Fibroblast of peridontal ligament (primary cell): ENCODE measurements at regions not wholly inside any gene's neighbourhood (a gene's known extent, or its start where the extent isn't known, plus 50 kb on each side); places are given as distances from the start of the nearest gene placed in this dataset.

Source experiments
- DNase-seq: peaks from one replicate; pipeline ENCODE4 v3.0.0-alpha.2; 2010; ENCODE audit errors: extremely low read depth

DNA sequence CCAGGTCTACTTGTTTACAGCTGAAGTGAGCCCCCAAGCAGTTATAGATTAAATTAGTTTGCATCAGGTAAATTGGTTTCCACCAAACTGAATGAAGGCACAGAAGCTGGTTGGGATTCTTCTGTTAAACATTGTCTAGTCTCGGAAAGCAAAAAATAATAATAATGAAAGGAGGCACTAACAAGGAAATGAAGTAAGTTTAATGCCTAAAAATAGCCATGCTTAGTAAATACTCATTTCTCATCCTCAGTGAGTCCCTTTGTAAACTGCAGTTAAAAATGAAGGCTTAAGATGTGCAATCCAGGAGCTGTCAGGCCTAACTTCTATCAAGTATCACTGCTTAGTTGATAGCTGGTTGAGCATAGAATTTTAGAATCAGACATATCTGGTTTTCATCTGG lies 113.5 kb downstream of the BTG1 start:
- no peak for DNase-seq

DNA sequence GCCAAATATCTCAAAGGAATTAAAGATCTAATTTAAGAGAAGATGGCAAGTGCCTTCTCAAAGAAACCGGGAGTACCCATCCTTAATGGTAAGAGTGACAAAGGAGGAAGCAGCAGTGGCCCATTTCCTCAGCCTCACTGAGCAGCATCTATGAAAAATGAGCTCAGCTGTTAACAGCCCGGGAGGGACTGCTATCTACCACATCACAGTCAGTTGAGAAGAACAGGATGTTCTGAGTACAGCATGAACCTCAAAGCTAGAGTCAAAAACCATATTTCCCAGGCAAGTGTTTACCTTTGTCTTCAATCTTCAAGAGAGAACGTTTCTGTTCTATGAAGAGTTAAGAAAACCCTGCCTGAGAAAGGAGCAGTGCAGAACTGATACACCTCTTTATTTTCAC lies 115.0 kb downstream of the BTG1 start:
- DNase-seq, result no peak

DNA sequence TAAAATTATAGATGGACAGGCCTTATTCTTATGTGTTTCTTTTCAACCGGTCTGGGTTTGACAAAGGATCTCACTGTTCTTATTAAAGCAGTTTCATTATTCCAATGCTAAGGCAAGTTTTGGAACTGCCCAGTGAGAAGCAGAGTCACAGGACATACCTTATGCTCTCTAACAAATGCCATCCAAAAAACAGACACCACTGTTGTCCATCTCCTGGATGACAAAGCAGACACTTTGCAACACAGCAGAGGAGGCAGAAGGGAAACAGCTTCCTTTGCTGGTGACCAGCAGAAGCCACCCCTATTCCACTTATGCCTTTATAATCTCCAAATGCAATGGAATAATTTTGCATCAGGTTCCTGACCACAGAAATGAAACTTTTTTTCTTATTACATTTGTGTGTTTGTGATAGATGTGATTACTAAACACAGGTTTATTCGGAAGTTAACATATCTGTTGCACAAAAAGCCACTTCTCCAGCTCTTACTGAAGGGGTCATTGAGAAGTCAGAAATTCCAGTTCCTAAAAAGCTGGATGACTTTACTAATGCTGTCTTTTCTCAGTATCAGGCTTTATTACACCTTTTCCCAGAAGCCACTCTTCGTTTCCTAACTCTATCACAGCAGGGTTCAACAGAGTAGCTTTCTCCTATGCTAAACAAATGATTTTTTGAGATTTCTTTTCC lies 115.6 kb downstream of the BTG1 start:
- no peak for DNase-seq

DNA sequence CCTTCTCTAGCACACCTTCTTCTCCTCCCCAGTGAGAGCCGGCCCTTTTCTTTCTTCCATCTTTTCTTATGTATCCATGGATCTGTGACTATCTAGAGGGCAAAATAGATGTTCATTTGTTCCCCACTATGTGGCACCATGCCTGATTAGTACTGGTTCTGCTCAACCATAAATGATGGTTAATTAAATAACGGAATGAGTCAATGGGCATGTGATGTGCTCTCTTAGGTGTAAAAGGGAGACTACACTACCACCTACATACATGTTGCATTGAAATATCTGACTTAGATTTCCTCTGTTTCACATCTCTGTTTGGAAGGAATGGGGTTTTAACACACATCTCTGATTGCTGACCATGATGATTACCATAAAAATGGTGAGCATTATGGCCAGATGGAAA lies 116.5 kb downstream of the BTG1 start:
- no peak for DNase-seq

DNA sequence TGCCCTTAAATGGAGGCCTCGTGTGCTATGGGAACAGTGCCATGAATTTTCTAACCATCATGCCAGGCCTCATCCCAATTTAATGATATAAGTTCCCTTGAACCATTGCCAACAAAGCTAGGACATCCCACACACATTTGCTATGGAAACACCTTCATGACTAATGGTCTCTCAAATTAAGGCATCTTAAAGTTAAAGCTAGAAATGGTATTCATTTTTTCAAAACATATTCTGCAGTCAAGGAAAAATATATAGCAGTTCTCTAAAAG lies 117.3 kb downstream of the BTG1 start:
- no peak for DNase-seq

DNA sequence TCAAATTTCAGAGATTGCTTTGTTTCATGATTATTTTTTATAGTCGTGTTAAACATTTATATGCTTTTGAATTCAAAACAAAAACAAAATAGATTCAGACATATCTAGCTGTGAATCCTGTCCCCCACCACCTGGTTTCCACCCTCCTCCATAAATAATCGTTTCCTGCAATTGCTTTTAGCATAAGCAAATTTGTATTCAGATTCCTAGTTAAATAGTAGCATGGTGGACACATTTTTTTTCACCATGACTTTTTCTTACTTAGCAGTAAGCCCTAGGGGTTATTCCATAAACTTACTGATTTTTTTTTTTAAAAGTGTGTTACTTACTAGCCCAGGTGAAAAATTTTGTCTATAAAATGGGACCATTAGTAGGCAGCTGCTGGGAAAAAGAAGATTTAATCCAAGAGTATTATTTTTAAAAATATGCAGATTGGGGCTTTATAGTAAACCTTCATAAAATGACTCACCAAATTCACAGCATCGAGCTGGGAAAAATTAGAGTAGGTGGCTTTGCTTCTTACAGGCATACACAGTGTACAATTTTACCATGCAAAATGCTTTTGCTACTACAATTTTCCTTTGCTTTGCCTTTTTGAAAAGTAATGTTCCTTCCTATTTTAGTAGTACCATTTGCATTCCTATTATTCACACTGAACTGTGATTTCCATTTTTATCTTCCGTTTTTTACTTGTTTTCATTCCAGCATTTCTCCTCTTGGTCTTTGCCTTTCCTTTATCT lies 117.8 kb downstream of the BTG1 start:
- DNase-seq, result no peak

DNA sequence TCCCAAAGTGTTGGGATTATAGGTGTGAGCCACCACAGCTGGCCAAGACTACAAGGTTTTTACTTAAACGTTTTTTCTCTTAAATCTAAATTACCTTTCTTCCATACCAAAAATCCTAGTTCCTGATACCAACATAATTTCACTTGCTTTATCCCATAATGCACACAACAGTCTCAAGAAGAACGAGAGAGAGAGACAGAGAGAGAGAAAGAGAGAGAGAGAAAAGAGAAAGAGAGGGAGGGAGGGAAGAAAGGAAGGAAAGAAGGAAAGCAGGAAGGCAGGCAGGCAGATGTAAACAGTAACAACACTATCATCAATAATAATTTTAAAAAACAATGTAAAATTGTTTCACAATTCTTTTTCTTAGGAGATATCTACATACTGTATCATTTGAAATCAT lies 118.4 kb downstream of the BTG1 start:
- DNase-seq, result no peak

DNA sequence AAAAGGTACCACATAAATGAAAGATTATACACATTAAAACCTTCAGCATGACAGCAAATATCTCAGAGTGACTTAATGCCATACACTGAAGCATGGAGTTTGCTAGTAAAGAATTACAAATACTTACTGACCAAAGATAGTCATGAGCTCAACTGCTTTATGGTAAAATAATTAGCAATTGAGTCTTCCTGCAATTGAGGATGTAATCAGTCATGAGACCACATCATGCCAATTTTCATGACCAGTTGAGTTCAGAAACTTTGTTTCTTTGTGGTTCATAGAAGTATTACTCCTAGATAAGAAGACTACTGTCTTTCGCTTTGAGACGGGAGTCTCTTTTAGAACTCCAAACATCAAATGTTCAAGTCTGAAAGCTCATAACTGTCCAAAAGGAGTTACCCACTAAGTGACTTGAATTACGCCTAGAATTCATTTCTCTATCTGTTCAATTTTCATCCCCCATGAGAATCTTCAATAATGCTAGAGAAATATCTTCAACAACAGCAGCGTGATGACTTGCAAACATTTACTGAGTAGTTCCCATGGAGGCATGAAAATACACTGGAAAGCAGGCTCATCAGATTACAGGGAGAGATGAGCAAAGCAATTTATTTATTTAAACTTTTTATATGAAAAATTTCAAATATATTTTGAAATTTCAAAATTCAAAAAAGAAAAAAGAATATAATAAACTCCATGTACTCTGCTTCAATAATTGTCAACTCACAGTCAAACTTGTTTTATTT lies 120.0 kb downstream of the BTG1 start:
- DNase-seq, result peak; percentile 43

DNA sequence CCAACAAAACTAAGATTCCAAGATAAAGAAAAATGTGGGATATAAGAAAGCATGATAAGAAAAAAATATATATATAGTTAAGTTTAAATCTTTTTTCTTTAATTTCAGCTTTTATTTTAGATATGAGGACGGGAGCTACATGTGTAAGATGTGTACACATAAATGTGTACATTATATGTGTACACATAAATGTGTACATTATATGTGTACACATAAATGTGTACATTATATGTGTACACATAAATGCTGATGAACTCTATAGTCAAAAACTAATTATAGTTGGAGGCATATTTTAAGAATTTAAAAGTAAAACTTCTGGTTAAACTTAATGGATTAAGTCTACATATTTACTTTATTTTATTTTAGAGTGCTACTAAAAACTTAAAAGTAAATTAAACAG lies 123.6 kb downstream of the BTG1 start:
- no peak for DNase-seq

DNA sequence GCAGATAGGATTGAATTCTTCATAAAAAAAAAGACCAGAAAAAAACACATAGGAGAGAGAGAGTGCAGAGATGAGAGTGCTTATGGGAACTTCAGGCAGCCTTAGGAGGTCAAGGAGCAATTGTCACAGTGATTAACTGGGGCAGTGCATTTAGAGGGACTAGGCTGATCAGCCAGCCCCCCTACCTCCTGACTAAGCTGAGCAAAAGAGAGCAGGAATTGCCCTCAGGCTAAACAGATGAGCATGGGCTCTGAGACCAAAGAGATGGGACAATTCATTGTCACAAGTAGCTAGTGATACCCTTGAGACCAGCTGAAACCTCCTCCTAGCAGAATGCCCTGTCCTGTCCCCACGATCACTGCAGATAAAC lies 124.0 kb downstream of the BTG1 start:
- DNase-seq, result no peak

DNA sequence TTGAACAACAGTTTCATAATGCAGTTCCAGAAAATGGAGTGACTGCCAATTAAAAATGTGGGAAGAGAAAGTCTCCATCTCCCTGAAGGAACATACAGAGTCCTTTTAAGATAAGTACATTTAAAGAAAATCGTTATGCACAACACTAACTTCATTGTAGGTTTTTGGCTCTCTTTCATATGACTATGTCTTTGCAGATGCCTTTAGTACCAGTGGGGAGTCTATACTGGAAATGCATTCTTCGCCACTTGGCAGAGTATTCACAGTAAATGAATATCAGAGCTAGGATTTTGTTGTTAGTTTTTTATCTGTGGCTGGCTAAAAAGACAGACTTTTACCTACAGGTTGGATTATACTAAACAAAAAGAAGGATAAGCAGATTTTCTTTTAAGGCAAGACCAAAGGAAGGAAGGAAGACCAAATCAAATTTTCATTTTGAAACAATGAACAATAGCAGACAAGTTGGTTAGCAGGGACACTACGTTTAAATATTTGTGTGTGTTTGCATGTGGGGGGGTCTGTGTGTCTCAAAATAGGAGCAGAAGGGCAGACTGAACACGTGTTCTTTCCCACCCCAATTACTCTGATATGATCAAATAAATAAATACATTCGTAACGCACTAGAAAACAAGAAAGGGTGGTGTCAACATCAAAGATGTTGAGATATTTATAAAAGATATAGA lies 124.5 kb downstream of the BTG1 start:
- DNase-seq, result no peak

DNA sequence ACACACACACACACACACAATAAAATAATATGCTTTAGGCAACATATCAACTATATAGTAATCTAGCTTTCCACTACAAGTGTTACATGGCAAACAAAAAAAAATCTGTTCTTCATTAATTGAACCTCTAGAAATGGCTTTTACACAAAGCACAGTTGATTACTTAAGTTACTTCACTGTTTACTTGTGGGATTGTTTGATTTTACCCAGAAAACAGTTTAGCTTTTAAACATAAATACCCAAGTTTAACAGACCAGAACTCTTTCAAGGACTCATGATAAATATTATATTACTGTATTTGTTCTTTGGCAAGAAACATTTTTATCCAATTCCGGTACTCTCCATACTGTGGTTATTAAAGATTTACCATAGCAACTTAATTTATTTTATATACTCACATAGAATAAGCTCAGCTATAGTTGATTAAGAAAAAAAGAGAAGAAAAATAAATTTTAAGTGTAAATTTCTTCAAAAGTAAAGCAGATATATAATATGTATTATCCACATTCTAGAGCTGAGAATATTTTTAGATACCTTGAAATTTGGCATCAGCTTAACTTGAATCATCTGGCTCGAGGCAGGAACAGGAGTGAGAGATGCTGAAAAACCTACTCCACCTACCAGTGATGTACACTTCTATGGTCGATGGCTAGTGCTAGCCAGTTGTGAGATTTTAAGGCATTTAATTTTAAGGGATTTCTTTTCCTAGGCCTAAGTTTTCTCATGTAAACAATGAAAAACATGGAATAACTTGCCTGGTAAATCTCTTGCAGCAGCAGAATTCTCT lies 126.0 kb downstream of the BTG1 start:
- DNase-seq, result peak; percentile 59

DNA sequence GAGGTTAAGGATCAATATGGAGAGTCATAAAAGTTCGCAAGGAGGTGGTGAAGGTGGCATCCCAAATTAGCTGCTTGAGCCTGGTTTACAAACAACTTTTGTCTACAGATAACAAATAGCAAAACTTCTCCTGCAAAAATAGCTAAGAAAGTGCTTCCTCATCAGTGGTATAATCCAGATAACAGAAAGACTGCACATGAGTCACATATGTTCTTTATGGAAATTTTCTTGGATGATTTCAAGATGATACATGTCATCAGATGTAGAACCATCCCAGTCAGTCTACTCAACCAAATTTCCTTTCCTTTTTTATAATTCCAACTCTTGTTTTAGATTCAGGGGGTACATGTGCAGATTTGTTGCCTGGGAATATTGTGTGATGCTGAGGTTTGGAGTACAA lies 133.0 kb downstream of the BTG1 start:
- no peak for DNase-seq

DNA sequence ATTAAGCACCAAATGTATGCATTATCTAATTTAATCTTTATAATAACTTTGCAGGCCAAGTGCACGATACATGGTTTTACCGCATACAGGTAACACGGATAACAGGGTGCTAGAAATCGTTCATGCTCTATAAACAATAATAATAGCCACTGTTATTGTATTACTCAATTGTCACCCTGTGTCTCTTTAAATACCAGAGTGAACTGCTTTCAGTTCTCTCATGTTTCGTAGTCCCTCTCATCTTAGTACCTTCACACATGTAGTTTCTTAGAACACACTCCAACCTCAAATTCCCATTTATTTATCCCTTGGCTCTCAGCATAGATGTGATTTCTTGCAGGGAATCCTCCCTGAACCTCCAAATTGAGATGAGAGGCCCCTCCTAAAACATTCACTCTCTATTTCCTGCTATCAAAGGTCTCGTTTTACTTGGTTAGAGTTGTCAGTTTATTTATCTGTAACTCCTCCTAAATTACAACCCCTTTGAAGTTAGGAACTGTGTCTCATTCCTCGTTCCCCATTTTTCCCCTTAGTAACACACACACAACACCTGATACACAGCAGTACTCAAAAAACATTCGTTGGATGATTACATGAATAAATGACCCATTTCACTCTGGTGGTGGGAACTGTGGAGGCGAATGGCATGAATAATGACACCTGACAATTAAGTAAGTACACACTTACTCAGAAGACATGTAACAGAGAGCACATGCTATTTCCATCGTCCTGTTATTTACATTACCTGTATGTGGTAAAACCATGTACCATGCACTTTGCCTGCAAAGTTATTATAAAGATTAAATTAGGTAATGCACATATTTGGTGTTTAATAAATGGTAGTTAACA lies 134.6 kb downstream of the BTG1 start:
- DNase-seq, result no peak

DNA sequence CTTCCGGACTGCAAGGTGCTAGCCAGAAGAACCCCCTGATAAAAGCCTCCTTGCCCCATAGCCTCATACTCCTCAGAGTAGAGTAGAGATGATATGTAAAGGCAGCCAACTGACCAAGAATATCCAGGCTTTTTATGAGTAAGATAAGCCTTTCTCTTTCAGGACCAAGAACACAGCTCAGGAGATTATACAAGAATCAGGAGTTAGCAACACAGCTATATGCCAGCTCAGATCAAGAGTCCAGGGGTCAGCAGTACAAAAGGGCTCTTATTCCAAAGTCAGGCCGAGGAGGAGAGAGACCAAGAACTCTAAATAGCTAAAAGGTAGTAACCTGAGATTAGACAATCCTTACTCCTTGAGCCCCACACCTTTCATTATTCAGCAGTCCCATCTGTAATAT lies 135.3 kb downstream of the BTG1 start:
- DNase-seq, result no peak

DNA sequence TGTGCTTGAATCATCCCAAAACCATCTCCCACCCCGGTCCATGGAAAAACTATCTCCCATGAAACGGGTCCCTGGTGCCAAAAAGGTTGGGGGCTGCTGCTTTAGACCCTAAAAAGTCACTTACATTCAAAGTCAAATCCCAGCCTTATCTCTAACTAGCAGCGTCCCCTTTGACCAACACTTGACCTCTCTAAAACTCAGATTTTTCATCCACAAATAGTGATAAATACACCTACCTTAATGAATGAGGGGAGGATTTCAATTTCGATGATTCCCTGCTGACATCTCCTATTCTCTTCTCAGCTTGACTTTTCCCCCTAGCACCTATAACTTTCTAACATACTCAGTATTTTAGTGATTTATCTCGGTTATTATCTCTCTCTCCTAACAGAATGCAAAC lies 137.3 kb downstream of the BTG1 start:
- no peak for DNase-seq

DNA sequence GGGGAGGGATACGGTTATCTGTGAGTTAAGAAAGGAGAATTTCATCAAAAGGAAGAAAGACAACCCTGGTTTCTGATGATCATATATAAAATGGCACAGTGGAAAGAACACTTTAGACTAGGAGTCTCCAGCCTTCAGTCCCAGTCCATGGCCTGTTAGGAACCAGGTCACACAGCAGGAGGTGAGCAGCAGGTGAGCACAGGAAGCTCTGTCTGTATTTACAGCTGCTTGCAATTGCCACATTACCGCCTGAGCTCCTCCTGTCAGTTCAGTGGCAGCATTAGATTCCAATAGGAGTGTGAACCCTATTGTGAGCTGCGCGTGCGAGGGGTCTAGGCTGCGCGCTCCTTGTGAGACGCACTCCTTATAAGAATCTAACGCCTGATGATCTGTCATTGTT lies 137.9 kb downstream of the BTG1 start:
- DNase-seq, result no peak

DNA sequence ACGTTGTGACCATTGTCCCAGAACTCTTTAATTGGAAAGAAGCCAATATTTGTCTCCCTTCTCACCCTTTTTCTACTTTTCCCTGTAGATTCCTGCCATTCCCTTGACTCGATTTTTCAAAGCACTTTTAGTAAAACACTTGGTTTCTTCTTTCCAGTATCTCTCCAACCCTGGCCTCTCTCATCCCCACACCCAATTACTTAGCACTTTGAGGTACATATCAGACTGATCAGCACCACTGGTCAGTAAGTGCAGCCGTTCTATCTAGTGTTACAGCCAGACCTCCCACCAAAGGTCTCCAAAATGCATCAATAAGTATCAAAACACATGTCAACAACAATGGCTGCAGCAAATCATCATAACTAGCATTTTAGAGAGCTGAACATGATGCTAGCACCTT lies 141.9 kb downstream of the BTG1 start:
- DNase-seq, result no peak

DNA sequence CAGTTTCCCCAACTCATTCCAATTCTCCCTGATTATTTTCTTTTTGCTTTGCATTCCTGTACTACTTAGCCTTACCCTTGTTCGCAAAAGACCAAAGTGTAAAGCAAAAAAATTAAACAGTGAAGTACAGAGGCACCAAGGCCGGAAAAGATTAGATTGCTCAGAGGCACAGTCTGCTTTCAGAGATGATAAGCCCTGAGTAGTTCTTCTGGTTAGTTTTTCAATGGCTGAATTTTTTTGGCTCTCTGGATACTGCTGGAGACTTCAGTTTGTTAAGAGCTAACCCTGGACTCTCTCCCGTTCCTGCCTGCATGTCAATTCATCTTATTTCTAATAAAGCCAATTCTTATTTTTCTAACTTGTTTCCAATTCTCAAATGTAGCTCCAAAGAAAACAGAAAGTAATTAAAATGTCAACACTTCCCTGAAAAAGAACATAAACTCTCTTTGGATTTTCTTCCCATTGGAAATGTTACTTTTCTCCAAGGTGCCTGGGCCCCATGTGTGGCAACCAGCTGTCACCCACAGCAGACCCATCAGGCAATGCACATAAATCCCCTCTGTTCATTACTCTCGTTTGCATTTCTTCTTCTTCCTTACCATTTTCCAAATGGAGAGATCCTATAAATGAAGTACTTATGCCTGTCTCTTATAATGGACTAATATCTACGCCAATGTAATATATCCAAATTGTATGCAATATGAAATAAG lies 142.8 kb downstream of the BTG1 start:
- no peak for DNase-seq

DNA sequence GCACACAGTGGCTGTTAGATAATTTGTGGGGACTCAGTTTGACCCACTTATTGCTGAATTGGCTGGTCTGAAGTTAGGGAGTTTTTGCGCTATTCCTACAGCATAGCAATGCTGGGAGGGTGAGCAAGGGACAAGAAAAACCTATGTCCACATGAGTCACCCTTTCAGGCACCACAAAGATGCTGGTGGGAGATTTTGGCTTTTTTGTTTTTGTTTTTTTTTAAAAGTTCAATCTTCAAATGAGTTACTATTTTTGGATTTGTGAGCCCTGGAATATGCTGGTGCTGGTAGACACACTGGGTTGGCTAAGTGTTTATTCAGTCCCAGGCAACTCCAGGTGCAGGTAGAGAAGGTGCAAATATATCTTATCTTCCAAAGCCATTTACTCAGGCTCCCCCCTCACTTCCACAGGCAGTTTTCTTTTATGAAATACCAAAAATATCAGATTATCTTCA lies 143.4 kb downstream of the BTG1 start:
- no peak for DNase-seq
